Subcutaneous abdominal adipose tissue (tissue), 5 donors: ENCODE measurements at regions not wholly inside any gene's neighbourhood (a gene's known extent, or its start where the extent isn't known, plus 50 kb on each side); places are given as distances from the start of the nearest gene placed in this dataset.

Experiments
- H3K27ac ChIP-seq: one replicate; pipeline ENCODE4 v1.7.0; 2013; ENCODE audit warnings: low read depth, mild to moderate bottlenecking, inconsistent platforms, low read length, moderate library complexity
- H3K27me3 ChIP-seq, 5 donors: one replicate each; pipeline ENCODE4 v1.7.0; 2013; ENCODE audit warnings: low read length in 5 of 5, inconsistent platforms in 1 of 5; ENCODE audit not compliant: control insufficient read depth in 5 of 5, insufficient read depth in 4 of 5
- H3K36me3 ChIP-seq, 5 donors: one replicate each; pipeline ENCODE4 v1.7.0; 2013; ENCODE audit warnings: low read length in 5 of 5; ENCODE audit not compliant: control insufficient read depth in 5 of 5, insufficient read depth in 5 of 5
- H3K4me1 ChIP-seq, 5 donors: one replicate each; pipeline ENCODE4 v1.7.0; 2013; ENCODE audit warnings: low read length in 5 of 5, mild to moderate bottlenecking in 3 of 5, moderate library complexity in 1 of 5; ENCODE audit not compliant: control insufficient read depth in 5 of 5, insufficient read depth in 5 of 5
- H3K4me3 ChIP-seq, 5 donors: one replicate each; pipeline ENCODE4 v1.7.0; 2013; ENCODE audit warnings: low read length in 5 of 5, low read depth in 1 of 5
- H3K9ac ChIP-seq, 5 donors: one replicate each; pipeline ENCODE4 v1.7.0; 2013; ENCODE audit warnings: low read length in 5 of 5, mild to moderate bottlenecking in 4 of 5, moderate library complexity in 3 of 5
- H3K9me3 ChIP-seq, 5 donors: one replicate each; pipeline ENCODE4 v1.7.0; 2013; ENCODE audit warnings: low read length in 5 of 5; ENCODE audit not compliant: control insufficient read depth in 5 of 5
- donor health status: healthy.
- donor health status: healthy.
- donor health status: healthy.
- donor health status: healthy.
- donor health status: healthy.

- H3K9me3 ChIP-seq, result no peaks in the 10 kb centered on the region
- no peaks in the 10 kb centered on the region for H3K27me3 ChIP-seq
- H3K4me3 ChIP-seq, result no peak overlapping the region
- H3K4me1 ChIP-seq, result peaks cover 0 to 29% (median 14%) of the 10 kb centered on the region in 5 donors
- H3K9ac ChIP-seq, result no peak overlapping the region
- no peaks in the 10 kb centered on the region for H3K36me3 ChIP-seq
- no peak overlapping the region for H3K27ac ChIP-seq
These were observed 199.5 kb downstream of the FAM76B start for GRCh38 chr11:95589893-95590612.

GRCh38 chr11:95588821-95589220 is 200.8 kb downstream of the FAM76B start:
- no peaks in the 10 kb centered on the region for H3K36me3 ChIP-seq
- H3K27me3 ChIP-seq, result no peaks in the 10 kb centered on the region
- H3K4me3 ChIP-seq, result no peak overlapping the region
- H3K4me1 ChIP-seq, result peaks cover 0 to 29% (median 14%) of the 10 kb centered on the region in 5 donors
- H3K27ac ChIP-seq, result no peak overlapping the region
- no peaks in the 10 kb centered on the region for H3K9me3 ChIP-seq
- H3K9ac ChIP-seq, result no peak overlapping the region

GRCh38 chr11:95586661-95587060 is 202.9 kb downstream of the FAM76B start:
- H3K36me3 ChIP-seq, result no peaks in the 10 kb centered on the region
- H3K27me3 ChIP-seq, result no peaks in the 10 kb centered on the region
- H3K9me3 ChIP-seq, result no peaks in the 10 kb centered on the region
- no peak overlapping the region for H3K27ac ChIP-seq
- peaks cover 0 to 10% (median 6%) of the 10 kb centered on the region in 5 donors for H3K4me1 ChIP-seq
- no peak overlapping the region for H3K9ac ChIP-seq
- H3K4me3 ChIP-seq, result no peak overlapping the region

- no peak overlapping the region for H3K9ac ChIP-seq
- H3K27ac ChIP-seq, result no peak overlapping the region
- H3K9me3 ChIP-seq, result no peaks in the 10 kb centered on the region
- peaks cover 0 to 9% (median 6%) of the 10 kb centered on the region in 5 donors for H3K4me1 ChIP-seq
- H3K4me3 ChIP-seq, result no peak overlapping the region
- no peaks in the 10 kb centered on the region for H3K27me3 ChIP-seq
- H3K36me3 ChIP-seq, result no peaks in the 10 kb centered on the region
These were observed 203.4 kb downstream of the FAM76B start for GRCh38 chr11:95586155-95586554.

- Histone ChIP-seq H3K4me1 (peaks cover 0 to 9% (median 6%) of the 10 kb centered on the region in 5 donors), H3K9me3 (no peaks in the 10 kb centered on the region), H3K4me3 (no peak overlapping the region), H3K36me3 (no peaks in the 10 kb centered on the region), H3K27ac (no peak overlapping the region), H3K27me3 (no peaks in the 10 kb centered on the region), H3K9ac (no peak overlapping the region)
These were observed 203.9 kb downstream of the FAM76B start for GRCh38 chr11:95585752-95586077.

GRCh38 chr11:95585069-95585751 is 204.4 kb downstream of the FAM76B start:
- no peaks in the 10 kb centered on the region for H3K27me3 ChIP-seq
- no peak overlapping the region for H3K27ac ChIP-seq
- H3K36me3 ChIP-seq, result no peaks in the 10 kb centered on the region
- no peak overlapping the region for H3K9ac ChIP-seq
- no peak overlapping the region for H3K4me3 ChIP-seq
- H3K9me3 ChIP-seq, result no peaks in the 10 kb centered on the region
- peaks cover 0 to 5% (median 4%) of the 10 kb centered on the region in 5 donors for H3K4me1 ChIP-seq

GRCh38 chr11:95584589-95584988 is 205.0 kb downstream of the FAM76B start:
- Histone ChIP-seq H3K27me3 (no peaks in the 10 kb centered on the region), H3K9ac (no peak overlapping the region), H3K9me3 (no peaks in the 10 kb centered on the region), H3K27ac (no peak overlapping the region), H3K4me3 (no peak overlapping the region), H3K36me3 (no peaks in the 10 kb centered on the region), H3K4me1 (no peaks in the 10 kb centered on the region)

GRCh38 chr11:95584180-95584579 is 205.4 kb downstream of the FAM76B start:
- H3K27me3 ChIP-seq, result no peaks in the 10 kb centered on the region

GRCh38 chr11:95577716-95578460 is 211.7 kb downstream of the FAM76B start:
- Histone ChIP-seq H3K9me3 (no peaks in the 10 kb centered on the region), H3K9ac (no peak overlapping the region), H3K27me3 (no peaks in the 10 kb centered on the region), H3K4me1 (no peaks in the 10 kb centered on the region), H3K27ac (no peak overlapping the region), H3K36me3 (no peaks in the 10 kb centered on the region), H3K4me3 (no peak overlapping the region)

More at GRCh38 chr11:95584180-95584579, 205.4 kb downstream of the FAM76B start:
- Histone ChIP-seq H3K9me3 (no peaks in the 10 kb centered on the region), H3K36me3 (no peaks in the 10 kb centered on the region), H3K9ac (no peak overlapping the region), H3K4me3 (no peak overlapping the region), H3K4me1 (no peaks in the 10 kb centered on the region), H3K27ac (no peak overlapping the region)
